TTC549 (cell line): ENCODE measurements at regions not wholly inside any gene's neighbourhood (a gene's known extent, or its start where the extent isn't known, plus 50 kb on each side); places are given as distances from the start of the nearest gene placed in this dataset.

Source experiments
- FAIRE-seq: peaks from 2 replicates; lab custom pipeline; 2012; peaks lifted over from hg19 to GRCh38; lab: Jason Lieb, UNC

GRCh38 chr3:110106805-110107204, 769.5 kb upstream of the DPPA4 start:
- no peak for FAIRE-seq

GRCh38 chr3:110123946-110124345, 786.6 kb upstream of the DPPA4 start:
- FAIRE-seq: no peak

GRCh38 chr3:110126065-110126464, 788.7 kb upstream of the DPPA4 start:
- no peak for FAIRE-seq

GRCh38 chr3:110133971-110134370, 796.6 kb upstream of the DPPA4 start:
- no peak for FAIRE-seq

GRCh38 chr3:110139048-110139447, 801.7 kb upstream of the DPPA4 start:
- no peak for FAIRE-seq

- FAIRE-seq: no peak
Observed at GRCh38 chr3:110139821-110140220, 802.5 kb upstream of the DPPA4 start.

- FAIRE-seq: no peak
Observed at GRCh38 chr3:110149763-110150162, 812.4 kb upstream of the DPPA4 start.

- no peak for FAIRE-seq
Observed at GRCh38 chr3:110157221-110157620, 819.9 kb upstream of the DPPA4 start.

- no peak for FAIRE-seq
Observed at GRCh38 chr3:110164632-110165369, 827.5 kb upstream of the DPPA4 start.

- no peak for FAIRE-seq
Observed at GRCh38 chr3:110165370-110165743, 828.0 kb upstream of the DPPA4 start.

GRCh38 chr3:110165753-110166152, 828.4 kb upstream of the DPPA4 start:
- FAIRE-seq: no peak

GRCh38 chr3:110166791-110167190, 829.4 kb upstream of the DPPA4 start:
- no peak for FAIRE-seq

- no peak for FAIRE-seq
Observed at GRCh38 chr3:110174908-110175307, 837.6 kb upstream of the DPPA4 start.

- FAIRE-seq: no peak
Observed at GRCh38 chr3:110178965-110179364, 841.6 kb upstream of the DPPA4 start.

- no peak for FAIRE-seq
Observed at GRCh38 chr3:110180733-110181132, 843.4 kb upstream of the DPPA4 start.

GRCh38 chr3:110181226-110181625, 843.9 kb upstream of the DPPA4 start:
- FAIRE-seq: no peak

- no peak for FAIRE-seq
Observed at GRCh38 chr3:110184536-110184935, 847.2 kb upstream of the DPPA4 start.

GRCh38 chr3:110193074-110193473, 855.7 kb upstream of the DPPA4 start:
- FAIRE-seq: no peak

GRCh38 chr3:110198717-110199587, 861.6 kb upstream of the DPPA4 start:
- no peak for FAIRE-seq

- no peak for FAIRE-seq
Observed at GRCh38 chr3:110199588-110199943, 862.2 kb upstream of the DPPA4 start.

- no peak for FAIRE-seq
Observed at GRCh38 chr3:110210086-110210660, 861.4 kb upstream of the NECTIN3 start.

- no peak for FAIRE-seq
Observed at GRCh38 chr3:110226645-110227044, 845.0 kb upstream of the NECTIN3 start.

GRCh38 chr3:110227991-110228390, 843.6 kb upstream of the NECTIN3 start:
- FAIRE-seq: no peak
